Stromal cell of bone marrow (primary cell): ENCODE measurements at regions not wholly inside any gene's neighbourhood (a gene's known extent, or its start where the extent isn't known, plus 50 kb on each side); places are given as distances from the start of the nearest gene placed in this dataset.
"Not testable (repeated sequence)": the region's sequence is repeated elsewhere in the genome, so short reads cannot be mapped to it uniquely, and the experiment has no call there.

ENCODE experiments used
- DNase-seq: peaks from one replicate; pipeline ENCODE4 v3.0.0-alpha.2; 2012; ENCODE audit warnings: low read depth

- no peak for DNase-seq
Measured at GRCh38 chr1:193909406-193910082, 723.1 kb upstream of the B3GALT2 start.

- no peak for DNase-seq
Measured at GRCh38 chr1:193905288-193906085, 719.1 kb upstream of the B3GALT2 start.

- DNase-seq = no peak
Measured at GRCh38 chr1:193891788-193892187, 705.4 kb upstream of the B3GALT2 start.

DNA sequence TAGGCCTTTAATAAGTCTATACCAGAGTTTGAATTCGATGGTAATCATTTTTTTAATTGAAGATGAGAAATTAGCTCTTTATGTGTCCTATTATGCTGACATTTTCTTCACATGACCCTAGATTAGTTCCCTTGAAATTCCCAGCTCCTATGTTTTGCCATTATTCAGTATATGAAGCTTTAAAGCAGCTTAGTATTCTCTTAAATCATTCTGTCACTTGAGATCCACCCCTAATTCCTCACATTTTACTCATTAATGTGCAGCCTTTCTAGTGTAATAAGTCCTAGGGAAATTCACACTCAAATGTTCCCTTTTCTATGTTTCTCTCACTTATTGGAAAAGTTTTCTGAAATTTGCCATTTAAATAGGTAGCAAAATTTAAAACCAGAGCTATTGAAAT, 704.5 kb upstream of the B3GALT2 start:
- no peak for DNase-seq

DNA sequence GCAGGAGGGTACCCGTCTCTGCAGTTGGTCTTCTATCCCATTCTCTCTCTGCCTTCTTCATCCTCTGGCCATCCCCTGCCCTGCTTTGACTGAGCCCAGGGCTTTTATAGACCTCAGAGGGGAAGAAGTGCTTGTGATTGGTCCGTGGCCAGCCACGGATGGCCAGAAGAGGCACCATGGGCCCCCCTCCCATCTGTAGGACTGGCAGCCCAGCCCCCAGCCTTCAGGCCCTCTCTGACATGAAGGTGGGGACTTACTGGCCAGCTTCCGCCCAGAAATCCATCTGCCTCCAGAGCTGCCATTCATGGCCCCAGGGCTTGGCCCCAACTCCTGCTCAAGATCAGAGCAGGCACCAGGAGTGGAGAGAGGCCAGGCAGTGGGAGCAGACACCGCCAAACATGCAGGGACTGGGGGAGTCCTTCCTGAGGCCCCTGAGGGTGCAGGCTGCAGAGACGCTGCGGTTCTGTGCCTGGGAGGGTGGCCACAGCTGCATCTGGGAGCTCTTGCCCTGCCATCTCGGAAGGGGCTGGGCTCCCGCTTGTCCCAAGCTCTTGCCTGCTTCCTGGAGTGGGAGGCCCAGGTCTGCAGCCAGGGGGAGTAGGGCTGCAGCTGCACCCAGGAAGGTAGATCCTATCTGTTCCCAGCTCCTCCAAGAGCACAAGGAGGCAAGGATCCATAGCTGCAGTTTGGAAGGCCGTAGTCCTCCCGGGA, 698.6 kb upstream of the B3GALT2 start:
- DNase-seq = no peak

- DNase-seq = not testable (repeated sequence)
Measured at GRCh38 chr1:193877920-193878319, 691.5 kb upstream of the B3GALT2 start.

- DNase-seq = no peak
Measured at GRCh38 chr1:193868425-193868824, 682.0 kb upstream of the B3GALT2 start.

GRCh38 chr1:193856261-193856660, 669.8 kb upstream of the B3GALT2 start:
- DNase-seq = no peak

DNA sequence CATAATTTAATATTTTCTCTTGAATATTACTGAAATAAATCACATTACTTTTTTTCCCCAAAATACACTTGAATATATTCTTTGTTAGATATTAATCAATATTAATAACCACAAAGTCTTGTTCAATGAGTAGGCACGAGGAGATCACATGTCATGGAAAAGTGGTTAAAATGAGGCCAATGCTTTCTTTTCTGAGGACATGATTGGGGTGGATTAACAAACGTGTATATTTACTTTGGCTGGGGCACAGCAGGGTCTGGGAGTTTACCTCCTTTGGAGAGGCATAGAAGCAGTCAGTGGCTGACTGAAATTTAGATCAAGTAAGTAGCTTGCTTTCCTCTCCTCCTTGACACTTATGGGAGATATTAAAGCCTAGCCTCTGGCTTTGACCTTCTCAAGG, 664.3 kb upstream of the B3GALT2 start:
- no peak for DNase-seq

DNA sequence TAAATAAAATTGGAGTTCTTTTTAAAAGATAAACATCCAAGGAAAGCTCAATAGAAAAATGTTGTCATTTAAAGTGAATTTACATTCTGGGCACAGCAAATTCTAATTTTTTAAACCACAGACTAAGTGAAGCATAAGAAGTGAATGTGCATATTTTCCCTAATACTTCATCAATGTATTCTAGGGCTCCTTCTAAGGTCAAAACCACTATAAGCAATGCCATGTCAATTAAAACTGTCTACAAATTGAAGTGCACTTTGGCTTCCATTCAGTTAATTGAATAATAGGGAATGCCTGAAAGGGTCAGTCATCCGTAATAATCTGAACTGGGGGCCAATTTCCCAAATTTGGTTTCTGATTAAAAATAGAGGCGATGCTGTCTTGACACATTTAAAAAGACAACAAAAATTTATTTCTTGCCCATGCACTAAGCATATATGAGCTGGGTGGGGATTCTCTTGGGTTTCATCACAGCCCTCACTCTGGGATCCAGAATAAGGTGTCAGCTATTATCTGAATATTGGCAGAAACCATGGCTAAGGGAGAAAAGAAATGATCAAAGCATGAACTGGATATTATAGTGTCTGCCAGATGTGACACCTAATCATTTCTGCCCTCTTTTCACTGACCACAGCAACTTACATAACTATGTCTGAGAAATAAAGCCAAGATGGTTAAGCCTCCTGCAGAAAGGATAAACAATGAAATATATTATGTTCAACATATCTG, 660.6 kb upstream of the B3GALT2 start:
- DNase-seq = no peak

GRCh38 chr1:193846411-193846810, 660.0 kb upstream of the B3GALT2 start:
- no peak for DNase-seq

- no peak for DNase-seq
Measured at GRCh38 chr1:193841857-193842256, 655.4 kb upstream of the B3GALT2 start.

DNA sequence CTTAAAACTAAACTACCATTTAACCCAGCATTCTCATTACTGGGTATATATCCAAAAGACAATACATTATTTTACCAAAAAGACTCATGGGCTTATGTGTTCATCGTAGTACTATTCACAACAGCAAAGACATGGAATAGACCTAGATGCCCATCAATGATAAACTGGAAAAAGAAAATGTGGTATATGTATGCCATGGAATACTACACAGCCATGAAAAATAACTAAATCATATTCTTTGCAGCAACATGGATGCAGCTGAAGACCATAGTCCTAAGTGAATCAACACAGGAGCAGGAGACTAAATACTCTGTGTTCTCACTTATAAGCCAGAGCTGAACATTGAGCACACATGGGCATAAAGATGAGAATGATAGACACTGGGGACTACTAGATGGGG, 645.1 kb upstream of the B3GALT2 start:
- DNase-seq = no peak

- DNase-seq = no peak
Measured at GRCh38 chr1:193827516-193827915, 641.1 kb upstream of the B3GALT2 start.

DNA sequence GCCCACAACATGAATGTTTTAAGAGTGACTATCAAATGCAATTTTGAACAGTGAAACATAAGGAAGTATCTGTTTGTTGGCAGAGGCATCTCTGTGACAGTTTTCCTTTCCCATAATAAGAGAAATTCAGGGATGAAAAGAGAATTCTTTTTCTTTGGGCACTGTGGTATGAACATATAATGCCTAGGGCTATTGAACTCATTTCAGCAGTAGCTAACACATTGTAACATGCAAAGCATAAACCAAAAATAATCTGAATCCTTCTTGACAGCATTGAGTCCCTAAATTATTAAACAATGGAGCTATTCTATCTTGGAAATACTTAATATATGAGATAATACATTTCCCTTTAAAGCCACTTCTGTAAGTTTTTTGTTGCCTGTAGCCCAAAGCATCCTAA, 633.0 kb upstream of the B3GALT2 start:
- DNase-seq = no peak

- DNase-seq = no peak
Measured at GRCh38 chr1:193807208-193807607, 620.8 kb upstream of the B3GALT2 start.

DNA sequence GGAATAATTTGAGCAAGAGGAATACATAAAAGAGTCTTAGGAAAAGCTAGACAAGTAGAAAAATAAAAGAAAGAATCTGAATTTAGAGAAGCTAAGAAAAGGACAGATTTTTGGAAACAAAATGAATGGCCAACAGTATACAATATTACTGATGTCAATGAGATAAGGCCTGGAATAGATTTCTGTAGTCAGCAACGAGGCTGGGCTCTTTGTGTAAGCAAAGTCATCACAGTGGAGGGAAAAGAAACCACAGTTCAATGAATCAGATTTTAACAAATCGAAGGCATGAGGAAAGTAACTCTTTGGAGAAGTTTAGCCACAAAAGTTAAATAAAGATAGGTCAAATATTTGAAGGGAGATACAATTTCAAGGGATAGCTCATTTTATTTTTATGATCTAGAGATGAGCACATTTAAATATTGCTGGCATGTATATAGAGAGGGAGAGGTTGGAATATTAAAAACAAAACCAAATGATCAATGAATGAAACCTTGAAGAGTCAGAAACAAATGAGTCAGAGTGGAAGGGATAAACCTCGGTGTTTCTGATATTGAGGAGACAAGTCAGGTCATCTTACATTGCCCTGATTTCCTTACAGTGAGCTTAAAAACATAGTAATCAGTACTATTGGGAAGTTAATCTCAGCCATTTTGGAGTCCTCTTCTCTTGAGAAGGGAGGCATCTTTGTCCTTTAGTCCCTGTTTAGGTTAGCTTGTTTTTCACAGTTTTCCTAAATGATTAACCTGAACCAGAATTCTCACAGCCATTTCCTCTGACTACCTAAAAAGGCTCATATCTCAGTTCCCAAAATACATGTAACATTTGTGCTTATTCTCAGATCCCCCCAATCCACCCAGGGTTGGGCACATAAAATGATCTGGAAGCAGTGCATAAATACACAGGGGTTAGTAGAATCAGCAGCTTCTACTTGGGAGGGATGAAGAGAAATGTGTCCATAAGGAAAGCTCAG, 620.0 kb upstream of the B3GALT2 start:
- no peak for DNase-seq

GRCh38 chr1:193799948-193800690, 613.7 kb upstream of the B3GALT2 start:
- no peak for DNase-seq

DNA sequence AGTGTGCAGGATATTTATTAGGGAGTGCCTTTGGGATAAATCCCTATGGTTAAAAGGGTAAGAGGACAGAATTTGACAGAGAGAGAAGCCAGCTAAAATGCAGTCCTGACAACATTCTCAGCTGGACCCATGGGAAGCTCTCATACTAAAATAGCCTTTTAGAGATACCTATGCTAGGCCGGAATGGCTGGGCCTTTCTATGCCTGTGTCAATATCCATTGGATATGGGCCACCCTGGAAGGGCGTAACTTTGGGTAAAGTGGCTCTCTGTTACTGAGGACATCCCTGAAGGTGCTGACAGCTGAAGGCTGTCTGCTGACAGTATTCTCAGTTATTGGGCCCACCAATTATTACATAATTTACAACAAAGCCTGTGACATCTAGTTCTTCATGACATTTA, 613.0 kb upstream of the B3GALT2 start:
- no peak for DNase-seq

DNA sequence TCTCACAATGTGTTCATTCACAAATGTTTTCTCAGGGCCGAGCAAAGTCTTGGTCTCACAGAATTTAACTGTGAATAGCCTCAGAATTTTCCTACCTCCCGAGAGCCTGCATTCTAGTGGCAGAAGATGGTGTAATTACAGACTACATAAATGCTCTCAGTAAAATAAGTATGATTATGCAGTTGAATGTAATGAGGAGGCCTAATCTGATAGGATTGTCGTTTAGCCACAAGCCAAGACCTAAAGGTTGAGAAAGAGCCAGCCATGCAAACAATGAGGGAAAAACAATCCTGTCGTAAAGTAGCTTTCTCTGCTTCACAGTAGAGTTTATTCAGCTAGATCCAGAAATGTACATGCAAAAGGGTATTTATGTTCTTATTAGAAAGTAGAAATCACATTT, 607.8 kb upstream of the B3GALT2 start:
- no peak for DNase-seq
